Calu3 (cell line): ENCODE measurements at regions not wholly inside any gene's neighbourhood (a gene's known extent, or its start where the extent isn't known, plus 50 kb on each side); places are given as distances from the start of the nearest gene placed in this dataset.

Experiments
- BruUV-seq: library from RNA; stranded (reverse); fragments of 400-500 nt; replicated peaks from 2 replicates; lab custom pipeline; 2021; lab: Mats Ljungman, UMichigan
- CTCF ChIA-PET: fragments of 300-600 bp; sonication (Branson Sonifier 250); formaldehyde crosslinking; loops from one replicate; lab custom pipeline; 2022; ENCODE audit warnings: antibody characterized with exemption; lab: Charles Lee
- DNase-seq: peaks from one replicate; pipeline ENCODE4 v3.0.0; 2022
- H3K27ac Mint-ChIP-seq: one replicate; pipeline ENCODE4 v1.8.0; 2022; ENCODE audit warnings: mixed read lengths; ENCODE audit not compliant: unreplicated experiment
- H3K27me3 Mint-ChIP-seq: one replicate; pipeline ENCODE4 v1.8.0; 2022; ENCODE audit warnings: mixed read lengths; ENCODE audit not compliant: unreplicated experiment
- H3K36me3 Mint-ChIP-seq: one replicate; pipeline ENCODE4 v1.8.0; 2022; ENCODE audit warnings: mild to moderate bottlenecking, moderate library complexity, mixed read lengths; ENCODE audit not compliant: insufficient read depth, unreplicated experiment
- H3K4me1 Mint-ChIP-seq: one replicate; pipeline ENCODE4 v1.8.0; 2022; ENCODE audit warnings: mild to moderate bottlenecking, low read depth, mixed read lengths; ENCODE audit not compliant: unreplicated experiment
- H3K4me3 Mint-ChIP-seq: one replicate; pipeline ENCODE4 v1.8.0; 2022; ENCODE audit warnings: mild to moderate bottlenecking, low read depth, moderate library complexity, mixed read lengths; ENCODE audit not compliant: unreplicated experiment
- H3K9me3 Mint-ChIP-seq: one replicate; pipeline ENCODE4 v1.8.0; 2022; ENCODE audit warnings: low read depth, mixed read lengths; ENCODE audit not compliant: unreplicated experiment
- intact Hi-C: fragments of 100-400 bp; cut with micrococcal nuclease; formaldehyde crosslinking; loops from one replicate; pipeline ENCODE4 v1.10.0; 2022; ENCODE audit not compliant: unreplicated experiment
- TF ChIP-seq, protein P1 (sequence below): fragments of 200-600 bp; IDR thresholded peaks from one replicate; pipeline ENCODE4 v1.8.0; 2022; ENCODE audit warnings: antibody characterized with exemption; ENCODE audit not compliant: unreplicated experiment

DNA sequence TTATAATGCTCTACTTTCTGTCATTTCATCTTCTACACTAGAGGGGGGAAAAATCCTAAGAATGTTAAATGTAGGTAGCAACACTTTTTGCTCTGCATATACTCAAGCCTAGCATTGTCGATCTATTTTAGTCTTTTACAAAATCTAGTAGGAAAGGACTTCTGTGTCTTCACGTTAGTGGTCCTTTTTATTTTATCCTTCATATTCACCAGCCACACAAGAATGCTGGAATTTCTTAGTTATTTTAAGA lies 253.0 kb upstream of the FLRT2 start:
- no peaks in the 10 kb centered on the region for H3K4me1 Mint-ChIP-seq
- H3K4me3 Mint-ChIP-seq, result no peak overlapping the region
- no peaks in the 10 kb centered on the region for H3K36me3 Mint-ChIP-seq
- TF ChIP-seq, protein P1, sequence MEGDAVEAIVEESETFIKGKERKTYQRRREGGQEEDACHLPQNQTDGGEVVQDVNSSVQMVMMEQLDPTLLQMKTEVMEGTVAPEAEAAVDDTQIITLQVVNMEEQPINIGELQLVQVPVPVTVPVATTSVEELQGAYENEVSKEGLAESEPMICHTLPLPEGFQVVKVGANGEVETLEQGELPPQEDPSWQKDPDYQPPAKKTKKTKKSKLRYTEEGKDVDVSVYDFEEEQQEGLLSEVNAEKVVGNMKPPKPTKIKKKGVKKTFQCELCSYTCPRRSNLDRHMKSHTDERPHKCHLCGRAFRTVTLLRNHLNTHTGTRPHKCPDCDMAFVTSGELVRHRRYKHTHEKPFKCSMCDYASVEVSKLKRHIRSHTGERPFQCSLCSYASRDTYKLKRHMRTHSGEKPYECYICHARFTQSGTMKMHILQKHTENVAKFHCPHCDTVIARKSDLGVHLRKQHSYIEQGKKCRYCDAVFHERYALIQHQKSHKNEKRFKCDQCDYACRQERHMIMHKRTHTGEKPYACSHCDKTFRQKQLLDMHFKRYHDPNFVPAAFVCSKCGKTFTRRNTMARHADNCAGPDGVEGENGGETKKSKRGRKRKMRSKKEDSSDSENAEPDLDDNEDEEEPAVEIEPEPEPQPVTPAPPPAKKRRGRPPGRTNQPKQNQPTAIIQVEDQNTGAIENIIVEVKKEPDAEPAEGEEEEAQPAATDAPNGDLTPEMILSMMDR, result no peak
- peaks cover 10% of the 10 kb centered on the region for H3K9me3 Mint-ChIP-seq
- CTCF ChIA-PET, result no interaction called here
- BruUV-seq, result no TSS peak
- intact Hi-C loops, result no loop called here
- DNase-seq, result no peak
- no peaks in the 10 kb centered on the region for H3K27me3 Mint-ChIP-seq
- no peak overlapping the region for H3K27ac Mint-ChIP-seq

DNA sequence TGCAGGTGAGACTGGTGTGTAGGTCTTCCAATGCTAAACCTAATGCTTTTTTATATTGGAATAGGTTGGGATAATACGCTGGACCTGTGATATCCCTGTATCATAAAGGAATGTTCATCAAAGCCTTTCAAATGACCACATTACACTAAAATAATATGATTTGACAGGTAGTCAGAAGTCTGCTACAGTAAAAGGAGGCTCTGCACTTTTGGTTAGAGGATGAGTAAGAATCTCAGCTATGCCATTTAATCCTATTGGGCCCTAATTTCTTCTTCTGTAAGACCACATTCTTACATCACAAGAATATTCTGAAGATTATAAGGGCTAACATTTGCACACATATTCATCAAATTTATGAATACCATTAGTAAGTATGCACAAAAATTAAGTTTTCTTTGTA lies 250.5 kb upstream of the FLRT2 start:
- H3K36me3 Mint-ChIP-seq, result no peaks in the 10 kb centered on the region
- no peak overlapping the region for H3K27ac Mint-ChIP-seq
- DNase-seq, result no peak
- intact Hi-C loops, result no loop called here
- BruUV-seq, result no TSS peak
- TF ChIP-seq, protein P1, result no peak
- H3K4me3 Mint-ChIP-seq, result no peak overlapping the region
- CTCF ChIA-PET, result no interaction called here
- H3K9me3 Mint-ChIP-seq, result peaks cover 7% of the 10 kb centered on the region
- no peaks in the 10 kb centered on the region for H3K4me1 Mint-ChIP-seq
- H3K27me3 Mint-ChIP-seq, result no peaks in the 10 kb centered on the region

DNA sequence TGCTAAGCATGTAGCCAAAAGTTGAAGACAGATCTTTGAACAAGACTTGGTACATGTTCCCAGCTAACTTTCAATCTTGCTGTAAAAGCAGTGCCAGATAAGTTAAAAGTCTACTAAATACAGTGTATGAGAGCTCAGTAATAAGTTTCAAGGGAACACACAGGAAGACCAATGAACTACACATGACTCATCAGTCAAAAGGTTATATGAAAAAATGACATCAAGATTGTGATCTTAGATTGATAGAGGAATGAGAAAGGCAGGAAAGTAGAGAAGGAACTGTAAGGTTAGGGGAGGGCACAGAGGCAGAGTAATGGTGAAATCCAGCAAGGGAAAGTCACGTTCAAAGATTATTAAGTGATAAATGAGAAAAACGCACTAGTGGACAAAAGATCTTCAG lies 249.9 kb upstream of the FLRT2 start:
- Mint-ChIP-seq H3K36me3 (no peaks in the 10 kb centered on the region), H3K27ac (no peak overlapping the region), H3K27me3 (no peaks in the 10 kb centered on the region), H3K9me3 (peaks cover 7% of the 10 kb centered on the region), H3K4me3 (no peak overlapping the region), H3K4me1 (no peaks in the 10 kb centered on the region)
- TF ChIP-seq, protein P1, result no peak
- no TSS peak for BruUV-seq
- DNase-seq, result no peak
- CTCF ChIA-PET, result no interaction called here
- intact Hi-C loops, result no loop called here

DNA sequence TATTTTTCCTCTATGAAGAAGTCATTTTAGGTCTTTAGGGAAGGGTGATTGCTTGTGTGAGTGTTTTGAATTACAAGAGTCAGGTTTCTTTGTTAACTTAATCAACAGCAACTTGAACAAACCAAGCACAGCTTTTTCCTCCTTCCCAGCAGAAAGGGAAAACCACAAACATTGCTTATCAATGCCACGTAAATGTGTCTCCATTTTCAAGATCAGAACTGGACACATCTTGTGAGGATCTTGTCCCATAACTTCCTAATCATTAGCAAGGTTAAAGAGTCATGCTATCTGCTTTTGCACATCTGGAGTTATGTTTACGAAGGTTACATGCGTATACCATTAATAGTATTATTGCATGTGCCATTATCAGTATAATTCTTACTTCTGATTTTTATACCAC lies 248.0 kb upstream of the FLRT2 start:
- no TSS peak for BruUV-seq
- CTCF ChIA-PET, result no interaction called here
- no peaks in the 10 kb centered on the region for H3K36me3 Mint-ChIP-seq
- H3K4me1 Mint-ChIP-seq, result no peaks in the 10 kb centered on the region
- H3K4me3 Mint-ChIP-seq, result no peak overlapping the region
- H3K9me3 Mint-ChIP-seq, result peaks cover 7% of the 10 kb centered on the region
- TF ChIP-seq, protein P1, result no peak
- no peaks in the 10 kb centered on the region for H3K27me3 Mint-ChIP-seq
- DNase-seq, result no peak
- intact Hi-C loops, result no loop called here
- no peak overlapping the region for H3K27ac Mint-ChIP-seq

DNA sequence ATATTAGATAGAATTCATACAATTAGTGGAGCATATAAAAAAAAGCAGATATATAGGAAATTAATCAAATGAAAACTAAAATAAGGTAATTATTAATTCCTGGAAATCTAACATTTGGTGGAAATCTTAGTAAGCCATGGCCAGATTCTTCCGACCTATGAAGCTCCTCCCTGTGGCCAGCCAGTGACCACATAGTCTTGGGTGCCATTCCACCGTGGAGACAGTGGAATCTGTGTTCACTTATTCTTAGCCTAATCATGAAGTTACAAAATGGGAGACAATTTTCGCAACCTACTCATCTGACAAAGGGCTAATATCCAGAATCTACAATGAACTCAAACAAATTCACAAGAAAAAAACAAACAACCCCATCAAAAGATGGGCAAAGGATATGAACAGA lies 241.9 kb upstream of the FLRT2 start:
- no peak for DNase-seq
- intact Hi-C loops, result no loop called here
- no peaks in the 10 kb centered on the region for H3K4me1 Mint-ChIP-seq
- H3K27ac Mint-ChIP-seq, result no peak overlapping the region
- no peaks in the 10 kb centered on the region for H3K27me3 Mint-ChIP-seq
- no TSS peak for BruUV-seq
- TF ChIP-seq, protein P1, result no peak
- H3K36me3 Mint-ChIP-seq, result no peaks in the 10 kb centered on the region
- CTCF ChIA-PET, result no interaction called here
- H3K4me3 Mint-ChIP-seq, result no peak overlapping the region
- H3K9me3 Mint-ChIP-seq, result peaks cover 9% of the 10 kb centered on the region
